Prostate gland (tissue), 2 donors: ENCODE measurements at regions not wholly inside any gene's neighbourhood (a gene's known extent, or its start where the extent isn't known, plus 50 kb on each side); places are given as distances from the start of the nearest gene placed in this dataset.

Source experiments
- CTCF ChIP-seq, 4 experiments: fragments of 200-600 bp in 2 of 4; fragments of 450-650 bp in 2 of 4; sonication (generic) in 2 of 4; IDR thresholded peaks; 1 replicate in 3 of 4; 2 replicates in 1 of 4; pipeline ENCODE4 v1.5.1; 2016 to 2019; ENCODE audit warnings: antibody characterized with exemption in 4 of 4, mild to moderate bottlenecking in 2 of 4, moderate library complexity in 2 of 4
- POLR2A ChIP-seq: fragments of 450-650 bp; IDR thresholded peaks from one replicate; pipeline ENCODE4 v1.6.1; 2016; ENCODE audit warnings: antibody characterized with exemption, mild to moderate bottlenecking
- POLR2AphosphoS5 ChIP-seq: sonication (generic); formaldehyde crosslinking; IDR thresholded peaks from one replicate; pipeline ENCODE4 v1.6.1; 2017; ENCODE audit warnings: antibody characterized with exemption

DNA sequence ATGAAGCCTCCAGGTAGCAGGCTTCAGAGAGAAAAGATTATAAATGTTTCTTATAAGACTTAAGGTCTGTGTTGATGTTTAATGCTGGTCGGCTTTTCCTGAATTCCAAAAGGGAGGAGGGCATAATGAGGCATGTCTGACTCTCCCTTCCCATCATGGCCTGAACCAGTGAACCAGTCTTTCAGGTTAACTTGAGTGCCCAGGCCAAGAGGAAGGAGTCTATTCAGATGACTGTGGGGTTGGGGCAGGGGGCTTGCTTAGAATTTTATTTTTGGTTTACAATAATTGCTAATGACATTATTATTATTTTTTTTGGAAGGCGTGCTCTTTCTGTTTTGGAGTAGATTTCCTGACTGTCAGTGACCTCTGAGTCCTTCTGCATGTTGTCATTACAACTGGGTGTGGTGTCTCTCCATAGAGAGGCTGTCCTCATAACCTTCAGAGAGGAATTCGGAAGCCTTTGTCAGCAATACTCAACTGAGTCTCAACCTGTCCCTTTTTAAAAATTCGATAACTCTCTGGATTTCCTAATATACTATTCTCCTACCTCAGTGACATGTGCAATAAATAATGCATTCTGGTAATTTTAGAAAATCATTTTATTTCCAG lies 275.1 kb upstream of the CXCR4 start:
- no peak for TF ChIP-seq CTCF (IDR thresholded peaks at IDR 0.05)
- TF ChIP-seq POLR2AphosphoS5 = no peak
- TF ChIP-seq POLR2A = no peak
